HL-60 (cell line): ENCODE measurements at regions not wholly inside any gene's neighbourhood (a gene's known extent, or its start where the extent isn't known, plus 50 kb on each side); places are given as distances from the start of the nearest gene placed in this dataset.

ENCODE experiments used
- DNase-seq, 2 experiments: peaks; one replicate each; pipeline ENCODE4 v3.0.0-alpha.2; 2010 to 2020; ENCODE audit warnings: low read depth in 1 of 2, low spot score in 1 of 2
- H3K27ac ChIP-seq: fragments of 250-450 bp; sonication (Bioruptor Pico); replicated peaks from 2 replicates; pipeline ENCODE4 v1.5.1; 2020; ENCODE audit warnings: mild to moderate bottlenecking, moderate library complexity
- H3K27me3 ChIP-seq: fragments of 250-450 bp; sonication (Bioruptor Pico); 2 replicates; pipeline ENCODE4 v1.5.1; 2021; ENCODE audit warnings: mild to moderate bottlenecking, moderate library complexity; ENCODE audit not compliant: insufficient read depth, poor library complexity, severe bottlenecking
- H3K4me3 ChIP-seq: replicated peaks from 2 replicates; pipeline ENCODE4 v1.5.1; 2011; ENCODE audit warnings: mild to moderate bottlenecking, control low read depth, low read length; ENCODE audit not compliant: insufficient read depth
- CTCF ChIP-seq: IDR thresholded peaks from one replicate; pipeline ENCODE4 v1.5.1; 2011; ENCODE audit warnings: low read length, control low read depth, inconsistent platforms; ENCODE audit not compliant: insufficient read depth
- GABPA ChIP-seq: IDR thresholded peaks from 2 replicates; pipeline ENCODE4 v1.6.1; 2012; ENCODE audit warnings: low read depth
- POLR2AphosphoS5 ChIP-seq: IDR thresholded peaks from 2 replicates; pipeline ENCODE4 v1.6.1; 2012; ENCODE audit warnings: low read depth
- REST ChIP-seq: IDR thresholded peaks from 2 replicates; pipeline ENCODE4 v1.6.1; 2012; ENCODE audit warnings: low read depth; ENCODE audit not compliant: insufficient replicate concordance
- SPI1 ChIP-seq: IDR thresholded peaks from 2 replicates; pipeline ENCODE4 v1.6.1; 2012; ENCODE audit warnings: low read depth, mild to moderate bottlenecking, borderline replicate concordance

GRCh38 chr6:164214066-164214465 lies 799.5 kb downstream of the QKI start:
- H3K27ac ChIP-seq: no peak overlapping the region
- no peak for TF ChIP-seq SPI1
- H3K4me3 ChIP-seq: no peak overlapping the region
- no peaks in the 10 kb centered on the region for H3K27me3 ChIP-seq
- no peak for DNase-seq

DNA sequence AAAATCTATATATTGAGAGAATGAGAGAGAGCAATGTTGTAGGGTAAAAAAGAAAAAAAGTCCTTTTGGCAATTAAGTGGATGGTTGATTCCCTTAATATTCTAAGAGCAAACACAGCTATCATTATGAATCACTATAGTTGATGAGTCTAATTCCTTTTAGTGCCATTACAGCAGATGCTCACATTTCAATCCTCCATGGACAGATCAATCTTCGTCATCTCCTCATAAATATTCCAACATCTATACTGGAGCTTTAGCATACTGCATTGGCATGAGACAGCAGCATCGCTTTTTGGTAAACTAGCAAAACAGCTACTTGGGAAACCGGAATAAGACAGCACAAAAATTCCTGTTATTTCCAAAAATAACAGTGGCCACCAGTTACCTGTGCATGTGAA lies 796.7 kb downstream of the QKI start:
- TF ChIP-seq CTCF: no peak
- no peak for TF ChIP-seq REST
- TF ChIP-seq POLR2AphosphoS5: no peak
- no peak for TF ChIP-seq SPI1
- no peak for TF ChIP-seq GABPA
- H3K4me3 ChIP-seq: no peak overlapping the region
- no peaks in the 10 kb centered on the region for H3K27me3 ChIP-seq
- H3K27ac ChIP-seq: no peak overlapping the region
- no peak for DNase-seq

DNA sequence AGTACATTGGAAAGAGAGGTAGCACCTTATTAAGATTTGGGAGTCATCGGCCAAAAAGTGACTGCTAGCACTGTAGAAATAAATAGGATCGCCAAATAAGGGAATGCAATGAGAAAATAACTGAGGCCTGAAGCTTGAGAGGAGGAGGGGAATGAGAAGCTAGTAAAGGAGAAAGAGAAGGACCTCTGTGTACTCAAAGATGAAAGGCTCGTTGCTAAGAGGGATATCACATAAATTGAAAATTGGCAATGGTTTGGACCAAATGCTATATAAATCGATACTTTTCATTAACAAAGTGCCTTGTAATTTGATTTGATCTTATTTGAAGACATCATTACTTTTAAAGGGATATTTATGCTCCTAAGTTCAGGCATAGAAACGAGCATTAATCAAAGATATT lies 796.3 kb downstream of the QKI start:
- H3K27ac ChIP-seq: no peak overlapping the region
- no peaks in the 10 kb centered on the region for H3K27me3 ChIP-seq
- no peak for DNase-seq
- TF ChIP-seq SPI1 (no peak), GABPA (no peak), CTCF (no peak), POLR2AphosphoS5 (no peak), REST (no peak)
- H3K4me3 ChIP-seq: no peak overlapping the region

DNA sequence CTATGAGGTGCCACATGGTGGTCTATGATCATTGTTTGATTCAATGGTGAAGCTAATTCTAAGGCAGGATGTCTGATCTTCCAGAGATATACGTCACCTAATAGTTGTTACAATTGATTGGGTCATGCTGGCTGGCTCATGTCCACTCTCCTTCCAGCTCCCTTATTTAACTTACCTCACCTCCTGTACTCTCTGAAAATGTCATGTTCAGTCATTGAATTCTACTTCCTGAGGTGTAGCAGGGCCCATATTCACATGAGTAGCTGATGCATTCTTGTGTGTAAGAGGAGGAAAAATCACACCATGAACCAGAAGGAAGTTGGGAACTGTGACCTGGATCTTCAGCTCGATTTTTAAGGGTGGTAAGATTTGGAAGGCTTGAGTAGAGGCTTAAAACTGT lies 795.8 kb downstream of the QKI start:
- Histone ChIP-seq H3K27me3 (no peaks in the 10 kb centered on the region), H3K27ac (no peak overlapping the region), H3K4me3 (no peak overlapping the region)
- TF ChIP-seq GABPA (no peak), POLR2AphosphoS5 (no peak), REST (no peak), CTCF (no peak), SPI1 (no peak)
- no peak for DNase-seq
